Testis (tissue), 2 donors: ENCODE measurements at regions not wholly inside any gene's neighbourhood (a gene's known extent, or its start where the extent isn't known, plus 50 kb on each side); places are given as distances from the start of the nearest gene placed in this dataset.

Experiments used
- DNase-seq: peaks from one replicate; pipeline ENCODE4 v3.0.0-alpha.2; 2019
- H3K27ac ChIP-seq, 2 donors: fragments of 200-600 bp; sonication (generic); one replicate each; pipeline ENCODE4 v1.5.1; 2019
- H3K27me3 ChIP-seq: fragments of 200-600 bp; sonication (generic); one replicate; pipeline ENCODE4 v1.5.1; 2019
- H3K36me3 ChIP-seq: fragments of 200-600 bp; sonication (generic); one replicate; pipeline ENCODE4 v1.5.1; 2017; ENCODE audit warnings: low read depth; ENCODE audit errors: missing control alignments
- H3K4me1 ChIP-seq: fragments of 200-600 bp; sonication (generic); one replicate; pipeline ENCODE4 v1.5.1; 2019
- H3K4me3 ChIP-seq, 2 donors: fragments of 200-600 bp; sonication (generic); one replicate each; pipeline ENCODE4 v1.5.1; 2017 to 2019
- H3K9me3 ChIP-seq: fragments of 200-600 bp; sonication (generic); one replicate; pipeline ENCODE4 v1.5.1; 2017
- POLR2A ChIP-seq: fragments of 450-650 bp; IDR thresholded peaks from one replicate; pipeline ENCODE4 v1.6.1; 2017; ENCODE audit warnings: antibody characterized with exemption, mild to moderate bottlenecking, moderate library complexity
- WGBS, 2 donors: methylation state at CpG; one replicate each; pipeline ENCODE4 v1.1.5; 2018; 5-methylcytosine and 5-hydroxymethylcytosine counted together
- intact Hi-C: fragments of 100-400 bp; cut with DNase I; formaldehyde crosslinking; loops from one replicate; pipeline ENCODE4 v1.15.1; 2023; ENCODE audit warnings: low total_unique reads
- TF ChIP-seq, protein P1 (sequence below), 3 experiments: fragments of 450-650 bp in 2 of 3; fragments of 200-600 bp in 1 of 3; sonication (generic) in 1 of 3; IDR thresholded peaks; one replicate each; pipeline ENCODE4 v1.5.1; 2016 to 2019; ENCODE audit warnings: antibody characterized with exemption in 3 of 3, mild to moderate bottlenecking in 2 of 3, moderate library complexity in 1 of 3

DNA sequence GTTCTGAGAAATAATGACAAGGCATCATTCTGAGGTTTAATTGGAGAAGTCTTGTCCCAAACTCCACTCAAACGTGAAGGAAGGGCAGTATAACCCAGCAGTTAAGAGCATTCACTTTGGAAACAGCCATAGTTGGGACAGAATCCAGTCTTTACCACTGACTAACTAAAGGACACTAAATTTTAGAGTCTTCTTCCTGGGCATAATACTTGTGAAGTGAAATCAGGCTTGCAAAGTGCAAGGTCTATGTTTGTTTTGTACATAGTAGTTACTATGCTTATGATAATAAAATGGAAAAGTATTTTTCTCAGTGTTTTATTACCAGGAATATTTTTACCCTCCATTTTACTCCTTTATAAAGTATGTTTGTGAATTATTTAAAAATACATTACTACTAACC, 748.2 kb upstream of the ID2 start:
- Histone ChIP-seq H3K36me3 (no peaks in the 10 kb centered on the region), H3K27me3 (no peaks in the 10 kb centered on the region), H3K4me3 (no peak overlapping the region), H3K4me1 (no peaks in the 10 kb centered on the region), H3K27ac (no peak overlapping the region), H3K9me3 (no peaks in the 10 kb centered on the region)
- TF ChIP-seq, protein P1, sequence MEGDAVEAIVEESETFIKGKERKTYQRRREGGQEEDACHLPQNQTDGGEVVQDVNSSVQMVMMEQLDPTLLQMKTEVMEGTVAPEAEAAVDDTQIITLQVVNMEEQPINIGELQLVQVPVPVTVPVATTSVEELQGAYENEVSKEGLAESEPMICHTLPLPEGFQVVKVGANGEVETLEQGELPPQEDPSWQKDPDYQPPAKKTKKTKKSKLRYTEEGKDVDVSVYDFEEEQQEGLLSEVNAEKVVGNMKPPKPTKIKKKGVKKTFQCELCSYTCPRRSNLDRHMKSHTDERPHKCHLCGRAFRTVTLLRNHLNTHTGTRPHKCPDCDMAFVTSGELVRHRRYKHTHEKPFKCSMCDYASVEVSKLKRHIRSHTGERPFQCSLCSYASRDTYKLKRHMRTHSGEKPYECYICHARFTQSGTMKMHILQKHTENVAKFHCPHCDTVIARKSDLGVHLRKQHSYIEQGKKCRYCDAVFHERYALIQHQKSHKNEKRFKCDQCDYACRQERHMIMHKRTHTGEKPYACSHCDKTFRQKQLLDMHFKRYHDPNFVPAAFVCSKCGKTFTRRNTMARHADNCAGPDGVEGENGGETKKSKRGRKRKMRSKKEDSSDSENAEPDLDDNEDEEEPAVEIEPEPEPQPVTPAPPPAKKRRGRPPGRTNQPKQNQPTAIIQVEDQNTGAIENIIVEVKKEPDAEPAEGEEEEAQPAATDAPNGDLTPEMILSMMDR (IDR thresholded peaks at IDR 0.05) = no peak
- no peak for TF ChIP-seq POLR2A
- 67 to 68% methylated on average over 1 of the region's 1 CpG for WGBS, 2 donors
- DNase-seq = no peak
- intact Hi-C loops = no loop called here

DNA sequence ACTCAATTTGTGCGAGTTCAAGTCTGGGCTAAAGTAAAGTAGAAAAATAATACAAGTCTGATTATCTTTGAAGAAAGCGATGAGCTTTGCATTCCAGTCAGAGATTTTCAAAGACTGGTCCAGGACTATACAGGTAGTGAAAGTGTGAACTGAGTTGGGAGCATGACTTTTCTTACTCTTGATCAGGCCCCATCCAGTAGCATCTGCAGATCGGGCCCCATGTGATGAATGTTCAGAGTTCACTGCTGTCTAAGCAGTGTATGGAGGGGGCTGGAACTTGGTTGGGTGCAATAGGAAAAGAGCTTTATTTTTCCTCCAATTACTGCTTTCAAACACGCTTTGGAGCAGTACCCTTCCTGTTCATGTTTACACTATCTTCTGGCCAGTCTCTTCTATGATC, 747.4 kb upstream of the ID2 start:
- Histone ChIP-seq H3K27me3 (no peaks in the 10 kb centered on the region), H3K27ac (no peak overlapping the region), H3K9me3 (no peaks in the 10 kb centered on the region), H3K4me3 (no peak overlapping the region), H3K36me3 (no peaks in the 10 kb centered on the region), H3K4me1 (no peaks in the 10 kb centered on the region)
- intact Hi-C loops = no loop called here
- TF ChIP-seq, protein P1 (IDR thresholded peaks at IDR 0.05) = no peak
- TF ChIP-seq POLR2A = no peak
- no peak for DNase-seq
- 85 to 93% methylated on average over 4 of the region's 4 CpGs for WGBS, 2 donors

DNA sequence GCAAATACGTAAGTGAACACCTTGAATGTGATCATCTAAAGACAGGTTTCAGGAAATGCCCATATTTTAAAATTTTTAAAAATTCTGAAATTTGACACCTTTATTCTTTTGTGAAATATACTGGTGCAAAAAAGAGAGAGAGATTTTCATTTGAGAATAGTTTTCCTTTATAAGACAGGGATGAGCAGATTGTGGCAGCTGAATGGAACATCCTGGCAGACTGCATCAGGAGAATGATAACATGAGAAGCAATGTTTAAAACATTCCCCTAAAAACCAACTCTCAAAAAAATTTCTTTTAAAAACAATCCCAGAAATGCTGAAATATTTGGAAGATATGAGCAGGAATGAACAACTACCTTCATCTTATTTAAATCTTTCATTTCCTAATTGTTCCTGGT, 744.8 kb upstream of the ID2 start:
- intact Hi-C loops = no loop called here
- no peaks in the 10 kb centered on the region for H3K36me3 ChIP-seq
- no peaks in the 10 kb centered on the region for H3K4me1 ChIP-seq
- H3K9me3 ChIP-seq = no peaks in the 10 kb centered on the region
- no peaks in the 10 kb centered on the region for H3K27me3 ChIP-seq
- H3K27ac ChIP-seq = no peak overlapping the region
- no peak overlapping the region for H3K4me3 ChIP-seq
- 97 to 100% methylated on average over 1 of the region's 1 CpG for WGBS, 2 donors
- TF ChIP-seq, protein P1 (IDR thresholded peaks at IDR 0.05) = no peak
- no peak for TF ChIP-seq POLR2A
- DNase-seq = no peak

DNA sequence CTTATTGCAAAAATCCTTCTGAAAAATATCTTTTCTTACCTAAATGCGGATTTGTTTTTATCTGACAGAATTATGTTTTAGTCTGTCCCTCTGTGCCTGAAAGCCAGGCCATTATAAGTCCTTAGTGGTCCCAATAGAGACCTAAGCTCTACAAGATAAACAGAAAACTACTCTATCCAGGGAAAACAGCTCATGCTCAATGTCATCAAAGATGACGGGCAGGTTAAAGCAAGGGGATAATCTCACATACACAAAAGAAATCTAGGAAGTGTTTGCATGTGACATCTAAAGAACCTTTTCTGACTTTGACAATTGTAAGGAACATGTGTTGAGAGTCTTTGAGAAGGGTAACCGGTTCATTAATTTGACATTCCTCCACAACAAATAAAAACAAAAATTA, 741.1 kb upstream of the ID2 start:
- Histone ChIP-seq H3K4me1 (no peaks in the 10 kb centered on the region), H3K36me3 (no peaks in the 10 kb centered on the region), H3K27me3 (no peaks in the 10 kb centered on the region), H3K4me3 (no peak overlapping the region), H3K27ac (no peak overlapping the region), H3K9me3 (no peaks in the 10 kb centered on the region)
- intact Hi-C loops = no loop called here
- TF ChIP-seq, protein P1 (IDR thresholded peaks at IDR 0.05) = no peak
- TF ChIP-seq POLR2A = no peak
- 93% methylated on average over 3 of the region's 3 CpGs for WGBS, 2 donors
- DNase-seq = no peak

DNA sequence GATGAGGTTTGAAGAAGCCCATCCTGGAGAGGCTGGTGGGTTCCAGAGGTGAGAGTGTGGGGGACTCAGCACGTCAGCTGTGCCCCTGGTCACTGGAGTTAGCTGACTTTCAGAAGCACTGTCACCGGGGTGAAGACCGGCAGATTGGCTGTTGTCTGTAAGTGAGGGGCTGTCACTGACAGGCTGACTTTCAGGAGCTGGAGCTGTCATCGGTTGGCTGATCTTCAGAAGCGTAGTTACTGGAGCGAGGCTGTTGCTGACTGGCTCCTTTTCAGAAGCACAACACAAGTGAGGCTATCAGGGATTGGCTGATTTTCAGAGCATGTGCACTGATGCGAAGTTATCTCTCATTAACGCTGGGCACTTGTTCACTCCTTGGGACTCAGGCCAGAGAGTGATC, 738.4 kb upstream of the ID2 start:
- Histone ChIP-seq H3K9me3 (no peaks in the 10 kb centered on the region), H3K4me3 (no peak overlapping the region), H3K27me3 (no peaks in the 10 kb centered on the region), H3K4me1 (no peaks in the 10 kb centered on the region), H3K27ac (no peak overlapping the region), H3K36me3 (no peaks in the 10 kb centered on the region)
- TF ChIP-seq, protein P1 (IDR thresholded peaks at IDR 0.05) = no peak
- TF ChIP-seq POLR2A = no peak
- WGBS, 2 donors = 51 to 57% methylated on average over 8 of the region's 8 CpGs
- intact Hi-C loops = no loop called here
- peak; percentile 71 for DNase-seq
